HEK293T (cell line): ENCODE measurements at regions not wholly inside any gene's neighbourhood (a gene's known extent, or its start where the extent isn't known, plus 50 kb on each side); places are given as distances from the start of the nearest gene placed in this dataset.

Experiments
- CTCF ChIA-PET: fragments of 350-600 bp; formaldehyde crosslinking; extraction: SDS; loops from one replicate; lab custom pipeline; 2021; ENCODE audit warnings: antibody characterized with exemption, inconsistent platforms; lab: Yijun Ruan, JAX
- POLR2A ChIA-PET: fragments of 350-600 bp; formaldehyde crosslinking; extraction: SDS; loops from one replicate; lab custom pipeline; 2020; ENCODE audit warnings: antibody characterized with exemption, inconsistent platforms; lab: Yijun Ruan, JAX
- DNase-seq: peaks from one replicate; pipeline ENCODE4 v3.0.0; 2012; ENCODE audit warnings: mixed read lengths; ENCODE audit errors: extremely low spot score
- ARNT ChIP-seq: fragments of 450-650 bp; IDR thresholded peaks from 2 replicates; pipeline ENCODE4 v1.6.1; 2017; ENCODE audit warnings: mild to moderate bottlenecking
- BHLHE40 ChIP-seq: fragments of 450-650 bp; IDR thresholded peaks from 2 replicates; pipeline ENCODE4 v1.6.1; 2016; ENCODE audit warnings: mild to moderate bottlenecking, moderate library complexity, borderline replicate concordance
- CTBP1 ChIP-seq: fragments of 450-650 bp; IDR thresholded peaks from 2 replicates; pipeline ENCODE4 v1.6.1; 2016; ENCODE audit warnings: borderline replicate concordance
- ELF4 ChIP-seq: fragments of 450-650 bp; IDR thresholded peaks from 2 replicates; pipeline ENCODE4 v1.6.1; 2017; ENCODE audit warnings: antibody characterized with exemption
- FOXA1 ChIP-seq: fragments of 450-650 bp; IDR thresholded peaks from 2 replicates; pipeline ENCODE4 v1.6.1; 2016; ENCODE audit warnings: mild to moderate bottlenecking
- FOXK2 ChIP-seq: fragments of 450-650 bp; IDR thresholded peaks from 2 replicates; pipeline ENCODE4 v1.6.1; 2016; ENCODE audit warnings: mild to moderate bottlenecking
- FOXM1 ChIP-seq: fragments of 450-650 bp; IDR thresholded peaks from 2 replicates; pipeline ENCODE4 v1.6.1; 2017; ENCODE audit warnings: mild to moderate bottlenecking, borderline replicate concordance
- HDGF ChIP-seq: fragments of 450-650 bp; IDR thresholded peaks from 2 replicates; pipeline ENCODE4 v1.6.1; 2017; ENCODE audit warnings: antibody characterized with exemption, borderline replicate concordance
- L3MBTL2 ChIP-seq: fragments of 450-650 bp; conservative IDR thresholded peaks from 2 replicates; pipeline ENCODE4 v1.6.1; 2016; ENCODE audit warnings: mild to moderate bottlenecking
- LEF1 ChIP-seq: fragments of 450-650 bp; IDR thresholded peaks from 2 replicates; pipeline ENCODE4 v1.6.1; 2017; ENCODE audit warnings: mild to moderate bottlenecking, borderline replicate concordance
- NFRKB ChIP-seq: fragments of 450-650 bp; IDR thresholded peaks from 2 replicates; pipeline ENCODE4 v1.6.1; 2016; ENCODE audit warnings: mild to moderate bottlenecking, moderate library complexity
- SP1 ChIP-seq: fragments of 450-650 bp; IDR thresholded peaks from 2 replicates; pipeline ENCODE4 v1.6.1; 2017
- SUZ12 ChIP-seq: fragments of 450-650 bp; IDR thresholded peaks from 2 replicates; pipeline ENCODE4 v1.6.1; 2016; ENCODE audit warnings: mild to moderate bottlenecking
- TARDBP ChIP-seq: fragments of 450-650 bp; IDR thresholded peaks from 2 replicates; pipeline ENCODE4 v1.6.1; 2016
- ZNF384 ChIP-seq: fragments of 450-650 bp; IDR thresholded peaks from 2 replicates; pipeline ENCODE4 v1.6.1; 2016
- TF ChIP-seq, protein P1 (sequence below): fragments of 450-650 bp; IDR thresholded peaks from 2 replicates; pipeline ENCODE4 v1.6.1; 2016

DNA sequence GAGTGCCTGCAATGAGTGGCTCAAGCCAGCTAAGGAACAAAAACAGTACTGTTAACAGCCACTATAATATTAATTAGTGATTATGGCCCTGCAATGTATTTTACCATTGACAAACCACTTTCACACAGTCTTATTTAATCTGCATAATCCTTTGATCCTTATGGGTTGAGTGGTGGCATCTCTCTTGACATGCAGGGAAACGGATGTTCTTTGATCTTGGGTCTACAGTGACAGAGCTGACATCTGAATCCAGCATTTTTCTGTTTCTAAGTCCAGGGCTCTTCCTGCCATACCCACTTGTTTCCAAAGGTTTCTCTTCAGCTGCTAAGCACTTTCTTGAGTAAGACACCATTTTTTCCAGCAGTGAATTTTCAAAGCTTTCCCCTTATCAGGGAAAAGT is 277.7 kb upstream of the ROPN1 start:
- CTCF ChIA-PET = no interaction called here
- no peak for TF ChIP-seq NFRKB
- TF ChIP-seq, protein P1, sequence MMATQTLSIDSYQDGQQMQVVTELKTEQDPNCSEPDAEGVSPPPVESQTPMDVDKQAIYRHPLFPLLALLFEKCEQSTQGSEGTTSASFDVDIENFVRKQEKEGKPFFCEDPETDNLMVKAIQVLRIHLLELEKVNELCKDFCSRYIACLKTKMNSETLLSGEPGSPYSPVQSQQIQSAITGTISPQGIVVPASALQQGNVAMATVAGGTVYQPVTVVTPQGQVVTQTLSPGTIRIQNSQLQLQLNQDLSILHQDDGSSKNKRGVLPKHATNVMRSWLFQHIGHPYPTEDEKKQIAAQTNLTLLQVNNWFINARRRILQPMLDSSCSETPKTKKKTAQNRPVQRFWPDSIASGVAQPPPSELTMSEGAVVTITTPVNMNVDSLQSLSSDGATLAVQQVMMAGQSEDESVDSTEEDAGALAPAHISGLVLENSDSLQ = no peak
- no peak for TF ChIP-seq CTBP1
- no peak for TF ChIP-seq SP1
- TF ChIP-seq FOXM1 = no peak
- TF ChIP-seq L3MBTL2 = no peak

DNA sequence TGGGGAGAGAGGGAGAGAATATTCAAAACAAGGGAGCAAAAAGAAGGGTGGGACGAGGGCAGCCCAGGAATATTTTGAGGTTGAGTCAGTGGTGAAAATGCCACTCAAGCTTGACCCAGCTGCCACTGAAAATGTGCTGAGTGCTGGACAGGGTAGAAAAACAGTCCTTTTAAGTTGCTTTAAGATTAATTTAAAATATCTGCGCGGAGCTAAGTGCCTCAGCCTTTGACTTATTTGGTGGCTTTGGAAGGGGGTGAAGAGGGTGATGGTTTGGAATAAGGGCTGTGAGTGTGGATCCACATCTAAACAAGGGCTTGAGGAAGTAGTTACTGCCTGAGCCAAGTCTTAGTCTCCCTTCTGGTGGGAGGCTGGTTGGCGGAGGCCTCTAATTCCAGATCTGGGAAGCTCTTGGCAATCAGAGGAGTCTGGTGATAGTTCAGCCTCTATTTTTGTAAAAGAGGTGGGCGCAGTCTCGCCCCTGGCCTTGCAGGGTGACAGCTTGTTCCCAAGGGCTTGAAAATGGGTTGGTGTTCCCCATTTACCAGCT is 280.8 kb upstream of the ROPN1 start:
- no peak for DNase-seq
- TF ChIP-seq BHLHE40 (no peak), HDGF (no peak), SUZ12 (no peak), TARDBP (no peak), ELF4 (no peak), NFRKB (no peak), CTBP1 (no peak), FOXM1 (no peak), SP1 (no peak), FOXK2 (no peak), ARNT (no peak), LEF1 (no peak), FOXA1 (no peak)
- TF ChIP-seq, protein P1 = no peak
- ChIA-PET POLR2A (no interaction called here), CTCF (no interaction called here)

More for the DNA sequence above, 277.7 kb upstream of the ROPN1 start:
- no peak for DNase-seq
- POLR2A ChIA-PET = no interaction called here

DNA sequence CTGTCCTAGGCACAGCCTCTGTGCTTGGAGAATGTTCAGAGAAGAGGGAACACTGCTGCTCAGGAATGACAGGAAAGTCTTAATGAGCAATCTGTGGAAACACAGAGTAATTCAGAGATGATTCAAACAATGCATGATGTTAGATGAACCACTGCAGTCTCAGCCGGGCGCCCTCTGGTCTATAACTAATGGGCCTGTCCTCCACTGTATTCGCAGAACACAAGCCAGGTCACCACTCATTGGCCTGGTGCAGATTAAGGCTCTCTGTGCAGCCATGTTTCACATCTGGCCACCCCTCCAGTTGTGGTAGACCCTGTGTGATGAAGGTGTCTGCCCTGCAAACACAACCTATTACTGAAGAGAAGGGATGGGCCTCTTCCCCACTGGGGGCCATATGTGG is 281.7 kb upstream of the ROPN1 start:
- TF ChIP-seq ZNF384 (no peak), ARNT (no peak), HDGF (no peak), CTBP1 (no peak), TARDBP (no peak), SP1 (no peak), NFRKB (no peak), FOXK2 (no peak), SUZ12 (no peak), FOXM1 (no peak)
- TF ChIP-seq, protein P1 = no peak
- DNase-seq = no peak
- ChIA-PET POLR2A (no interaction called here), CTCF (no interaction called here)

DNA sequence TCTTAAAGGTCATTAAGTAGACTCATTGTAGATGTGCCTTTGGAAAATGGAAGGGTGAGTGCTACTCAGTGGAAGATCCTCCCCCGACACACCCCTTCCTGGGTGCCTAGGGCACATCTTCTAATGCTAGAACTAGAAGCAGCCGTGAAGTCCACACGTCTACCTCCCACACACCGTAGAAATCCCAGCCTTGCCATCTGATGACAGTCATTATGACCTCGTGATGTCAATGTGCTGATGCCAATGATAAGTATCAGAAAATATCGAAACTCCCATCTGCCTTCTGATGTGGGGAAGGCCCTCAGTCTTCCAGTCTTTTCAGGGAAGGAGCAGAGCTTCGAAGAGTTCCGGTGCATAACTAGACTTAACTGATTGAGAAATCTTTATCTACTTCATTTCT is 282.1 kb upstream of the ROPN1 start:
- ChIA-PET CTCF (no interaction called here), POLR2A (no interaction called here)
- TF ChIP-seq FOXA1 (no peak), BHLHE40 (no peak), HDGF (no peak), SUZ12 (no peak)
- no peak for DNase-seq

DNA sequence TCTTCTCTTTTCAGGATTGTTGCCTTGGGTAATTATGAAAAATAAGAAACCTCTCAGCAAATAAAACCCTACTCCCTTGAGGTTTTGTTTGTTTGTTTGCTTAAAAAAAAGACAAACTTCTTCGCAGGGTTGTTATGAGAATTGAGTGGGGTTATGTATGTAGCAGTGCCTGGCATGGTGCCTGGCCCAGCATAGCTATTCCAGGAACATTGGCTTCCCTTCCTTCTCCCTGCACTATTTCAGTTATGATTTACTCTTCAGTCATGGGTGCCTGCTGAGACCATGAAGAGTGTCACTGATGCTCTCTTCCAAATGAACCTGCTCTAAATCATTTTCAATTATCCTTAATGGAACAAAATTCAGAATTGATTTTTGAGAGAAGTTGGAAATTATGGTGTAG is 283.5 kb upstream of the ROPN1 start:
- ChIA-PET CTCF (no interaction called here), POLR2A (no interaction called here)
- TF ChIP-seq HDGF = no peak
- TF ChIP-seq TARDBP = no peak
- TF ChIP-seq NFRKB = no peak
- no peak for TF ChIP-seq FOXM1
- no peak for TF ChIP-seq L3MBTL2
- TF ChIP-seq, protein P1 = no peak
- DNase-seq = no peak

DNA sequence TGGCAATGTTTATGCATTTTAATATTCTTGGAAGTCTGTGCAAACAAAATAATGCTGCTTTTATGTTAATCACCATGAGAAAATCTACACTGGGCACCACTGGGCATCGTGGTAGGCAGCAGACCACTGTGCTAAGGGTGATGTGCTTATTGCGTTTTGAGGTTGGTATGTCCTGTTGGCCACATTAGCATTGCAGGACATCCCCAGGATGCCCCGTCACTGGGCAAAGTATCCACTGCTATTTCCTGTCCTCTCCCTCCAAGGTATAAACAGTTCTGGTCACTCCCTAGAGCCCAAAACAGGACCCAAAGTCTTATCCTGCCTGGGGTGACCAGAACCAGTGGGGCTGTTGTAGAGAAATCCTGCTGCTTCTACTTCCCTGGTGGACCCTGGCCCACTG is 284.2 kb upstream of the ROPN1 start:
- ChIA-PET POLR2A (no interaction called here), CTCF (no interaction called here)
- TF ChIP-seq LEF1 (no peak), TARDBP (no peak), BHLHE40 (no peak), HDGF (no peak)
- DNase-seq = no peak
